A549 (cell line): ENCODE measurements at regions not wholly inside any gene's neighbourhood (a gene's known extent, or its start where the extent isn't known, plus 50 kb on each side); places are given as distances from the start of the nearest gene placed in this dataset.

Experiments
- ATAC-seq, 2 experiments: fragments of 200-7000 bp in 1 of 2; fragments of >200 bp in 1 of 2; cut with Nextera tagmentation in 1 of 2; cut with Tn5 transposase in 1 of 2; 3 replicates each; pipeline versions ENCODE4 v1.8.0 to v1.9.1; 2018 to 2020; ENCODE audit warnings: mild to moderate bottlenecking in 1 of 2, moderate library complexity in 1 of 2
- CTCF ChIA-PET: fragments of 300-600 bp; sonication (Branson Sonifier 250); formaldehyde crosslinking; extraction: SDS; loops from one replicate; lab custom pipeline; 2021; ENCODE audit warnings: antibody characterized with exemption, inconsistent platforms; lab: Yijun Ruan, JAX
- POLR2A ChIA-PET: fragments of 350-600 bp; formaldehyde crosslinking; extraction: SDS; loops from one replicate; lab custom pipeline; 2021; ENCODE audit warnings: antibody characterized with exemption, inconsistent platforms; lab: Yijun Ruan, JAX
- DNase-seq, 2 experiments: peaks; one replicate each; pipeline versions ENCODE4 v3.0.0 to v3.0.0-alpha.2; 2011 to 2016; ENCODE audit warnings: low read depth in 1 of 2, low spot score in 1 of 2
- FAIRE-seq: peaks from 2 replicates; lab custom pipeline; 2011; peaks lifted over from hg19 to GRCh38; lab: Jason Lieb, UNC
- H3K27ac ChIP-seq, 2 experiments: fragments of >200 bp; sonication (Bioruptor Twin); formaldehyde crosslinking; 3 replicates each; pipeline ENCODE4 v1.5.1; 2016 to 2017
- H3K4me1 ChIP-seq: fragments of >200 bp; sonication (Bioruptor Twin); formaldehyde crosslinking; 3 replicates; pipeline ENCODE4 v1.6.1; 2016
- H3K4me2 ChIP-seq: fragments of >200 bp; sonication (Bioruptor Twin); formaldehyde crosslinking; 3 replicates; pipeline ENCODE4 v1.6.1; 2016
- H3K4me3 ChIP-seq: fragments of >200 bp; sonication (Bioruptor Twin); formaldehyde crosslinking; 3 replicates; pipeline ENCODE4 v1.5.1; 2016
- H3K9me3 ChIP-seq: fragments of >200 bp; sonication (Bioruptor Twin); formaldehyde crosslinking; 3 replicates; pipeline ENCODE4 v1.6.1; 2016
- BHLHE40 ChIP-seq: IDR thresholded peaks from 2 replicates; pipeline ENCODE4 v1.6.1; 2012; ENCODE audit warnings: low read depth, low read length, inconsistent platforms
- CBX2 ChIP-seq: fragments of 200-600 bp; sonication (generic); IDR thresholded peaks from 2 replicates; pipeline ENCODE4 v1.6.1; 2016; ENCODE audit warnings: low read depth, mild to moderate bottlenecking, borderline replicate concordance
- CBX8 ChIP-seq: fragments of 200-600 bp; sonication (generic); IDR thresholded peaks from 2 replicates; pipeline ENCODE4 v1.6.1; 2016
- CHD4 ChIP-seq: fragments of 200-600 bp; sonication (generic); IDR thresholded peaks from 2 replicates; pipeline ENCODE4 v1.6.1; 2016; ENCODE audit warnings: antibody characterized with exemption, mild to moderate bottlenecking, borderline replicate concordance
- EHMT2 ChIP-seq: fragments of 200-600 bp; sonication (generic); IDR thresholded peaks from 2 replicates; pipeline ENCODE4 v1.6.1; 2016; ENCODE audit warnings: antibody characterized with exemption, low read depth, mild to moderate bottlenecking, moderate library complexity
- EP300 ChIP-seq, 2 experiments: fragments of >200 bp; sonication (Bioruptor Twin); formaldehyde crosslinking; IDR thresholded peaks; 2 replicates in 1 of 2; 3 replicates in 1 of 2; pipeline ENCODE4 v1.6.1; 2016 to 2017
- FOXS1 ChIP-seq: fragments of 250-450 bp; sonication (Bioruptor Pico); IDR thresholded peaks from 2 replicates; pipeline ENCODE4 v1.5.0; 2020; ENCODE audit warnings: mild to moderate bottlenecking, moderate library complexity
- GATA3 ChIP-seq: IDR thresholded peaks from 2 replicates; pipeline ENCODE4 v1.6.1; 2012; ENCODE audit warnings: borderline replicate concordance
- HEYL ChIP-seq: fragments of 250-450 bp; sonication (Bioruptor Pico); IDR thresholded peaks from 2 replicates; pipeline ENCODE4 v1.8.0; 2021; ENCODE audit warnings: mild to moderate bottlenecking, moderate library complexity
- HOXB5 ChIP-seq: fragments of 250-450 bp; sonication (Bioruptor Pico); IDR thresholded peaks from 2 replicates; pipeline ENCODE4 v1.5.0; 2020; ENCODE audit warnings: mild to moderate bottlenecking, moderate library complexity
- JUN ChIP-seq, 2 experiments: fragments of >200 bp; sonication (Bioruptor Twin); formaldehyde crosslinking; IDR thresholded peaks; 2 replicates in 1 of 2; 3 replicates in 1 of 2; pipeline ENCODE4 v1.6.1; 2016 to 2017
- JUNB ChIP-seq: fragments of >200 bp; sonication (Bioruptor Twin); formaldehyde crosslinking; IDR thresholded peaks from 2 replicates; pipeline ENCODE4 v1.6.1; 2016
- KDM1A ChIP-seq: fragments of 200-600 bp; sonication (generic); IDR thresholded peaks from 2 replicates; pipeline ENCODE4 v1.6.1; 2016; ENCODE audit warnings: low read depth, mild to moderate bottlenecking
- KDM5A ChIP-seq: fragments of 200-600 bp; sonication (generic); IDR thresholded peaks from 2 replicates; pipeline ENCODE4 v1.6.1; 2016; ENCODE audit warnings: antibody characterized with exemption, mild to moderate bottlenecking
- NR3C1 ChIP-seq: fragments of >200 bp; sonication (Bioruptor Twin); formaldehyde crosslinking; IDR thresholded peaks from 3 replicates; pipeline ENCODE4 v1.6.1; 2017
- RAD21 ChIP-seq, 2 experiments: fragments of >200 bp in 1 of 2; sonication (Bioruptor Twin) in 1 of 2; formaldehyde crosslinking in 1 of 2; IDR thresholded peaks in 1 of 2; conservative IDR thresholded peaks in 1 of 2; 2 replicates in 1 of 2; 3 replicates in 1 of 2; pipeline ENCODE4 v1.6.1; 2012 to 2018; ENCODE audit warnings: inconsistent platforms in 1 of 2
- RCOR1 ChIP-seq: fragments of 150-350 bp; IDR thresholded peaks from 2 replicates; pipeline ENCODE4 v1.6.1; 2014; ENCODE audit warnings: antibody characterized with exemption, low read length, low read depth
- RFX5 ChIP-seq: fragments of 450-650 bp; IDR thresholded peaks from 2 replicates; pipeline ENCODE4 v1.7.1; 2014; ENCODE audit warnings: antibody characterized with exemption, mild to moderate bottlenecking, moderate library complexity
- SMC3 ChIP-seq: fragments of >200 bp; sonication (Bioruptor Twin); formaldehyde crosslinking; IDR thresholded peaks from 3 replicates; pipeline ENCODE4 v1.6.1; 2018; ENCODE audit warnings: inconsistent platforms
- SREBF2 ChIP-seq: fragments of 450-650 bp; IDR thresholded peaks from 2 replicates; pipeline ENCODE4 v1.6.1; 2014; ENCODE audit warnings: mild to moderate bottlenecking, moderate library complexity
- ZFP36 ChIP-seq: fragments of 450-650 bp; IDR thresholded peaks from 2 replicates; pipeline ENCODE4 v1.6.1; 2014; ENCODE audit warnings: borderline replicate concordance; ENCODE audit not compliant: partially characterized antibody
- ZNF302 ChIP-seq: fragments of 250-450 bp; sonication (Bioruptor Pico); IDR thresholded peaks from 2 replicates; pipeline ENCODE4 v1.9.0; 2021; ENCODE audit warnings: inconsistent platforms, mild to moderate bottlenecking, moderate library complexity
- ZSCAN20 ChIP-seq: fragments of 250-450 bp; sonication (Bioruptor Pico); IDR thresholded peaks from 2 replicates; pipeline ENCODE4 v1.8.0; 2022; ENCODE audit warnings: mild to moderate bottlenecking, moderate library complexity
- WGBS: methylation state at CpG from one replicate; pipeline ENCODE4 v1.1.6; 2017; ENCODE audit errors: missing lambda C conversion rate; 5-methylcytosine and 5-hydroxymethylcytosine counted together
- TF ChIP-seq, protein P1 (sequence below): fragments of 450-650 bp; IDR thresholded peaks from 2 replicates; pipeline ENCODE4 v1.6.1; 2014; ENCODE audit warnings: antibody characterized with exemption
- TF ChIP-seq, protein P2 (sequence below): fragments of >200 bp; sonication (Bioruptor Twin); formaldehyde crosslinking; IDR thresholded peaks from 3 replicates; pipeline ENCODE4 v1.5.1; 2016
- TF ChIP-seq, protein P3 (sequence below): fragments of 150-350 bp; IDR thresholded peaks from 2 replicates; pipeline ENCODE4 v1.6.1; 2014; ENCODE audit warnings: low read depth, mild to moderate bottlenecking, low read length
- TF ChIP-seq, protein P4 (sequence below): fragments of 200-600 bp; sonication (generic); IDR thresholded peaks from 2 replicates; pipeline ENCODE4 v1.6.1; 2016; ENCODE audit warnings: antibody characterized with exemption, mild to moderate bottlenecking, moderate library complexity

DNA sequence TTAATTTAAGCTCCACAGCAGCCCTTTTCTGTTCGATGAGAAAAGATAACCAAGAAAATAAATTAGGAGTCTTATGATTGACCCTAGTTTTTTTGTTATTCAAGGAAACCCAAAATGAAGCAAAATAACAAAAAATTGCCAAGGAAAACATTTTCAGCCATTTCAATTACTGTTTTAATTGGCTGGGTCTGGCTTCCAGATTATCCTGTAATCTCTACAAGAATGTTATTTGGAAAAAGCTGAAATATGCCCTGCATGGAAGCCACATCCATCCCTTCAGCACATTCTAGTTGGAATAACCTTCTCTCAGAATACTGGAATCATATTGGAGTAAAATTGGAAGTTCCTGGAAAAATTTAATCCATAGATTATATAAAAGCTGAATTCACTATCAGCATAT lies 191.1 kb upstream of the CCN2 start:
- POLR2A ChIA-PET = no interaction called here
- Histone ChIP-seq H3K27ac (no peak overlapping the region), H3K9me3 (no peaks in the 10 kb centered on the region), H3K4me2 (no peak overlapping the region), H3K4me3 (no peak overlapping the region), H3K4me1 (no peaks in the 10 kb centered on the region)
- CTCF ChIA-PET = interaction anchor here (0.8 to 1.2 kb wide), 3 partner anchors 9 to 219 kb away, joined by 3 read pairs; no protein-coding TSS in a partner anchor
- ATAC-seq (no peak), DNase-seq (no peak), FAIRE-seq (no peak)
- 55% methylated on average over 1 of the region's 1 CpG for WGBS
- TF ChIP-seq HOXB5 (CRISPR knock-in tag) (no peak), EHMT2 (no peak), JUNB (no peak), SMC3 (no peak), KDM1A (no peak), NR3C1 (no peak), CHD4 (no peak), ZFP36 (no peak), GATA3 (no peak), JUN (IDR thresholded peaks at IDR 0.05) (no peak), RFX5 (no peak), ZNF302 (CRISPR knock-in tag) (no peak)
- TF ChIP-seq, protein P1, sequence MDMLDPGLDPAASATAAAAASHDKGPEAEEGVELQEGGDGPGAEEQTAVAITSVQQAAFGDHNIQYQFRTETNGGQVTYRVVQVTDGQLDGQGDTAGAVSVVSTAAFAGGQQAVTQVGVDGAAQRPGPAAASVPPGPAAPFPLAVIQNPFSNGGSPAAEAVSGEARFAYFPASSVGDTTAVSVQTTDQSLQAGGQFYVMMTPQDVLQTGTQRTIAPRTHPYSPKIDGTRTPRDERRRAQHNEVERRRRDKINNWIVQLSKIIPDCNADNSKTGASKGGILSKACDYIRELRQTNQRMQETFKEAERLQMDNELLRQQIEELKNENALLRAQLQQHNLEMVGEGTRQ = no peak

DNA sequence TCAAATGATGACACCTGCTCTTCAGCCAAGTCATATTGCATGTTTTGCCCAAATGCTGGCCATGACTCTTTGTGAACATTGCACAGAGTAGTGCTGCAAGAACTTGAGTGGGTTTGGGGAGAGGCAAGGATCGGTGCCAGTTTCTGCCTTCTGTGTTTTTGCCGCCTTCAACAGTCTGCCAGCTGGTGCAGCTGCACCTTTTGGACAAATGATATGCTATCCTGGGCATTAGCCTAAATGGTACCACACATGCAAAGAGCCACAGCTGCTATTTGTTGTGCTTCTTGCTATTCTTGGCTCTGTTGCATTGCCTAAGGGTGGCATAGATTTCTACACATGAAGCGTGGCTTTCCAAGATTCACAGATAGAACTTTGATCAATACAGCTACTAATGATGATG lies 189.0 kb upstream of the CCN2 start:
- Histone ChIP-seq H3K9me3 (no peaks in the 10 kb centered on the region), H3K27ac (no peak overlapping the region), H3K4me2 (no peak overlapping the region), H3K4me1 (no peaks in the 10 kb centered on the region), H3K4me3 (no peak overlapping the region)
- POLR2A ChIA-PET = no interaction called here
- 86% methylated on average over 3 of the region's 3 CpGs for WGBS
- CTCF ChIA-PET = no interaction called here
- no peak for FAIRE-seq
- no peak for DNase-seq
- TF ChIP-seq CBX8 = no peak
- no peak for ATAC-seq

DNA sequence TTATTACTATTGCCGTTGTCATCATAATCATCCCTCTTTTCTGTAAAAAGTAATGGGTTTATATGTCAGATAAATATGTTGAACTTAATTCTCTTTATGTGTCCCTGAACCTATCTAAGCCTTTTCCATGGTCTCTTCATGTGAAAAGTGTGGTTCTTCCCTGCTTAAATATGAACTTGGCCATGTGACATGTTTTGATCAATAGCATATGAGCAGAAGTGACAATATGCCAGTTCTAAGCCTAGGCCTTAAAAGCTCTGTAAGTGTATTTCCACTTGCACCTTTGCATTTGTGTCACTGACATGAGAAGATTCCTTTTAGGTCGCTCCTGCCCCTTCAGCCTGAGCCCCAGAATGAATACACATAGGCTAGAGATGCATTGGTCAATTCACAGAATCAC lies 188.4 kb upstream of the CCN2 start:
- no peak overlapping the region for H3K27ac ChIP-seq
- ATAC-seq (no peak), DNase-seq (no peak), FAIRE-seq (no peak)
- H3K9me3 ChIP-seq = no peaks in the 10 kb centered on the region
- no peak overlapping the region for H3K4me3 ChIP-seq
- H3K4me2 ChIP-seq = no peak overlapping the region
- H3K4me1 ChIP-seq = no peaks in the 10 kb centered on the region
- 45% methylated on average over 2 of the region's 2 CpGs for WGBS
- CTCF ChIA-PET = no interaction called here
- POLR2A ChIA-PET = no interaction called here
- TF ChIP-seq HEYL (no peak), KDM5A (no peak), ZFP36 (no peak), CBX2 (no peak), NR3C1 (no peak), ZSCAN20 (no peak), HOXB5 (CRISPR knock-in tag) (no peak), BHLHE40 (no peak), SREBF2 (no peak), FOXS1 (CRISPR knock-in tag) (no peak), EP300 (IDR thresholded peaks at IDR 0.05) (no peak), SMC3 (no peak), RCOR1 (no peak), RAD21 (conservative IDR thresholded peaks at IDR 0.05 in 1 of 2, IDR thresholded peaks at IDR 0.05 in 1 of 2) (no peak), CBX8 (no peak)
- TF ChIP-seq, protein P1 = no peak
- TF ChIP-seq, protein P2, sequence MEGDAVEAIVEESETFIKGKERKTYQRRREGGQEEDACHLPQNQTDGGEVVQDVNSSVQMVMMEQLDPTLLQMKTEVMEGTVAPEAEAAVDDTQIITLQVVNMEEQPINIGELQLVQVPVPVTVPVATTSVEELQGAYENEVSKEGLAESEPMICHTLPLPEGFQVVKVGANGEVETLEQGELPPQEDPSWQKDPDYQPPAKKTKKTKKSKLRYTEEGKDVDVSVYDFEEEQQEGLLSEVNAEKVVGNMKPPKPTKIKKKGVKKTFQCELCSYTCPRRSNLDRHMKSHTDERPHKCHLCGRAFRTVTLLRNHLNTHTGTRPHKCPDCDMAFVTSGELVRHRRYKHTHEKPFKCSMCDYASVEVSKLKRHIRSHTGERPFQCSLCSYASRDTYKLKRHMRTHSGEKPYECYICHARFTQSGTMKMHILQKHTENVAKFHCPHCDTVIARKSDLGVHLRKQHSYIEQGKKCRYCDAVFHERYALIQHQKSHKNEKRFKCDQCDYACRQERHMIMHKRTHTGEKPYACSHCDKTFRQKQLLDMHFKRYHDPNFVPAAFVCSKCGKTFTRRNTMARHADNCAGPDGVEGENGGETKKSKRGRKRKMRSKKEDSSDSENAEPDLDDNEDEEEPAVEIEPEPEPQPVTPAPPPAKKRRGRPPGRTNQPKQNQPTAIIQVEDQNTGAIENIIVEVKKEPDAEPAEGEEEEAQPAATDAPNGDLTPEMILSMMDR = no peak
- TF ChIP-seq, protein P3, sequence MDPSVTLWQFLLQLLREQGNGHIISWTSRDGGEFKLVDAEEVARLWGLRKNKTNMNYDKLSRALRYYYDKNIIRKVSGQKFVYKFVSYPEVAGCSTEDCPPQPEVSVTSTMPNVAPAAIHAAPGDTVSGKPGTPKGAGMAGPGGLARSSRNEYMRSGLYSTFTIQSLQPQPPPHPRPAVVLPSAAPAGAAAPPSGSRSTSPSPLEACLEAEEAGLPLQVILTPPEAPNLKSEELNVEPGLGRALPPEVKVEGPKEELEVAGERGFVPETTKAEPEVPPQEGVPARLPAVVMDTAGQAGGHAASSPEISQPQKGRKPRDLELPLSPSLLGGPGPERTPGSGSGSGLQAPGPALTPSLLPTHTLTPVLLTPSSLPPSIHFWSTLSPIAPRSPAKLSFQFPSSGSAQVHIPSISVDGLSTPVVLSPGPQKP = no peak
- TF ChIP-seq, protein P4, sequence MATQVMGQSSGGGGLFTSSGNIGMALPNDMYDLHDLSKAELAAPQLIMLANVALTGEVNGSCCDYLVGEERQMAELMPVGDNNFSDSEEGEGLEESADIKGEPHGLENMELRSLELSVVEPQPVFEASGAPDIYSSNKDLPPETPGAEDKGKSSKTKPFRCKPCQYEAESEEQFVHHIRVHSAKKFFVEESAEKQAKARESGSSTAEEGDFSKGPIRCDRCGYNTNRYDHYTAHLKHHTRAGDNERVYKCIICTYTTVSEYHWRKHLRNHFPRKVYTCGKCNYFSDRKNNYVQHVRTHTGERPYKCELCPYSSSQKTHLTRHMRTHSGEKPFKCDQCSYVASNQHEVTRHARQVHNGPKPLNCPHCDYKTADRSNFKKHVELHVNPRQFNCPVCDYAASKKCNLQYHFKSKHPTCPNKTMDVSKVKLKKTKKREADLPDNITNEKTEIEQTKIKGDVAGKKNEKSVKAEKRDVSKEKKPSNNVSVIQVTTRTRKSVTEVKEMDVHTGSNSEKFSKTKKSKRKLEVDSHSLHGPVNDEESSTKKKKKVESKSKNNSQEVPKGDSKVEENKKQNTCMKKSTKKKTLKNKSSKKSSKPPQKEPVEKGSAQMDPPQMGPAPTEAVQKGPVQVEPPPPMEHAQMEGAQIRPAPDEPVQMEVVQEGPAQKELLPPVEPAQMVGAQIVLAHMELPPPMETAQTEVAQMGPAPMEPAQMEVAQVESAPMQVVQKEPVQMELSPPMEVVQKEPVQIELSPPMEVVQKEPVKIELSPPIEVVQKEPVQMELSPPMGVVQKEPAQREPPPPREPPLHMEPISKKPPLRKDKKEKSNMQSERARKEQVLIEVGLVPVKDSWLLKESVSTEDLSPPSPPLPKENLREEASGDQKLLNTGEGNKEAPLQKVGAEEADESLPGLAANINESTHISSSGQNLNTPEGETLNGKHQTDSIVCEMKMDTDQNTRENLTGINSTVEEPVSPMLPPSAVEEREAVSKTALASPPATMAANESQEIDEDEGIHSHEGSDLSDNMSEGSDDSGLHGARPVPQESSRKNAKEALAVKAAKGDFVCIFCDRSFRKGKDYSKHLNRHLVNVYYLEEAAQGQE = no peak
- TF ChIP-seq, all 56 proteins: peak for 0
